Non-pigmented ciliary epithelial cell (primary cell): ENCODE measurements at regions not wholly inside any gene's neighbourhood (a gene's known extent, or its start where the extent isn't known, plus 50 kb on each side); places are given as distances from the start of the nearest gene placed in this dataset.

ENCODE experiments used
- DNase-seq: peaks from one replicate; pipeline ENCODE4 v3.0.0-alpha.2; 2010; ENCODE audit warnings: low read depth

DNA sequence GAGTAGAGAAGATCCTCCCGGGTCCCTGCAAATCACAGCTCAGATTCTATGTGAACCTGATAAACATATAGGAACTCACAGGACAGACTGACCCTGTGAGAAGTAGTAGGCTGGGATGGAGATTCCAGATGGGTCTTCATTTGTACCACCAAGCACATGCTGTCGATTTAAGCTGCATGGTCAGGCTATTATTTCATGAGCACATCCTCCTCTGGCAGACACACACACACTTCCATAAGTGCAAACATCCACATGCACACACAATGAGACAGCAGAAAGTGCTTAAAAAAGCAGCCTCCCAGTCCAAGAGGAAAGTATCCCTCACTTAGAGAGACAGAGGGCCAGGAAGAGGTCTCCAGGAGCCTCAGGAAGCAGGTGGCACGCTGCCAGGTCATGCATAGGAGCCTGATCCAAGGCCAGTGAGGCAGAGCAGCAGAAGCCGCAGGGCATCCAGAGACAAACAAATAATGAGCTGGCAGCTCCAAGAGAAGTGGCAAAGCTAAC lies 131.8 kb downstream of the UNC5CL start:
- no peak for DNase-seq

GRCh38 chr6:40906759-40907158 lies 132.3 kb downstream of the UNC5CL start:
- DNase-seq, result no peak

DNA sequence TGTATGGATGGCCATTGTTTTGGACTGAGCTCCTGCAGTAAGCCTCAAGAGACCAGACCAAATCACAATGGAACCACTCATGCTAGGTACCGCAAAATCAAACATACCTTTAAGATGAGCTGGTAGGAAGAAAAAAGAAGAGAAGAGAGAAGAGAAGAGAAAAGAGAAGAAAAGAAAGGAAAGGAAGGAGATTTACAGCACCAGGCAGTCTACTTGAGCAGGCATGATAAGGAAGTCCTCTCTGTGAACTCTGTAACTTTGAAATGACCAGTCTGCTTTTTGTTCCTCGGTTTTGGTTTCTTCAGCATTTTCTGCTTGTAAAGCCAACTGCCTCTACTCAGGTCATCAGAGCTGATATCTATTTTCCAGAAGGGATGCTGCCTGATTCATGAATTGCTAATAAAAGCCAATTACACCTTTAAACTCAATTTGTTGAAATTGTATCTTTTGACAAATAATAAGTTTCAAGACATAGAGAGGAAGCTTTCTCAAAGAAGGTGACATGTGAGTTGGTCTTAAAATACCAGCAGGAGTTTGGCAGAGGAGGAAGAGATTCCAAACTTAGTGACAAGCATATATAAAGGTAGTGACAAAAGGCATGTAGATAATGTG lies 134.3 kb downstream of the UNC5CL start:
- DNase-seq, result no peak

DNA sequence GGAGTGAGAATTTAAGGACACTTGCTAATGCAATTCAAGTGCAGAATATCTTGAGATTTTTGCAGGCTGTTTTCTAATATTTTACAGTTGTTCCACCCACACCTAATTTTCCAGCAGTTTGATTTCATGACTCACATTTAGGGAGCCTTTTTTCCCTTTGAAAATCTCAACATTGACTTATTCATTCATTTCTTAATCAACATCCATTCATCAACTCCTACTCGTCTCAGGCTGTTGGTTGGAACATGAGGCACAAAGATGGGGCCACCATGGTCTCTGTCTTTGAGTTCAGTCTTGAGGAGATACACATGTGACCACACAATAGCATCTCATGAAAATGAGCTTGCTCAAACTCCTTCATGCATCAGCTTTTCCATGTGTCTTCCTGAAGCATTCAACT lies 135.6 kb downstream of the UNC5CL start:
- no peak for DNase-seq

DNA sequence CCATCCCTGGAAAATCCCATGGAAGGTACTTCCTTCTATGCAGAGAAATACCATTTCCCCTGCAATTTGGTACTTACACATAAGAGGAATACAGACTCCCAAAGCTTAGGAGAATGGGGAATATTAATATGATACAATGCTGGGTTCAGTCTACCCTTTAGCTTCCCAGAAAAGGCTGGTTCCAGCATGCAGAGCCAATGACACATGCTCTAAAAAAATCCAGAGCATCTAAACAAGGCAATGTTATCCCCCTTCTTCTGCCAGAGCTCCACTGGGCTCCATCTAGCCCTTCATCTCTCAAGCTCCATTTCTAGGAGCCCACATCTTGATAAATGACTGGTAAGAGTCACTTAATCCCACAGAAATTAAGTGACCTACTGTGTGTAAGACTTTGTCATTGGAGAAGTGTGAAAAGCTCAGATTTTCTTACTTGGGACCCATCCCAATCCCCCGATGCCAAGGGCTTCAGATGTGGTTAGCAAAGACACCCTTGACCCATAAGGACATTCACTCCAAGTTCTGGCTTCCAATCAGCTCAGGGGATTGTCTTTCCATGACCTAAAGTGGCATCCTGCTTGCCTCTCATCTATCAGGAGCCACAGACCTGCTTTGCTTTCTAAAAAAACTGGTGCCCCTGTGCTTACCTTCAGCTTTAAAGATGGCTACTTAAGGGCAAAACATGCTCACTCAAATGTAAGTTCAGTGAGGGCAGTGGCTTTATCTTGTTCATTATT lies 137.5 kb downstream of the UNC5CL start:
- no peak for DNase-seq

DNA sequence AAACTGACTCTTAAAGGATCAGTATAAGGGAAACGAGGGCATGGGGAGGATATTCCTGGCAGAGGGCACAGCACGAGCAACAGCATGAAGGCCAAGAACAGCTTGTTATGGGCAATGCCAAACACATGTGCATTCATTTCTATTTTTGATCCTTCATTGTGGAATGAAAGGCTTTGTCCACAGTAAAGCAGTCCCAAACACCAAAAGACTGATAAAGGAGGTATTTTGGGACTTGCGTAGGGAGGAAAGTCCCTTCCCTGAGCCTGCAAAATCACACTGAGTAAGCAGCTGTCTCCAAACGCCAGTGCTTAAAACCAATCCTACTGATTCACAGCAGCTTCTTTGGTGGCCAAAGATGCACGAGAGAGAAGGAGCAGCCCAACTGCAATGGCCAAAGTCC lies 138.2 kb downstream of the UNC5CL start:
- DNase-seq, result no peak

DNA sequence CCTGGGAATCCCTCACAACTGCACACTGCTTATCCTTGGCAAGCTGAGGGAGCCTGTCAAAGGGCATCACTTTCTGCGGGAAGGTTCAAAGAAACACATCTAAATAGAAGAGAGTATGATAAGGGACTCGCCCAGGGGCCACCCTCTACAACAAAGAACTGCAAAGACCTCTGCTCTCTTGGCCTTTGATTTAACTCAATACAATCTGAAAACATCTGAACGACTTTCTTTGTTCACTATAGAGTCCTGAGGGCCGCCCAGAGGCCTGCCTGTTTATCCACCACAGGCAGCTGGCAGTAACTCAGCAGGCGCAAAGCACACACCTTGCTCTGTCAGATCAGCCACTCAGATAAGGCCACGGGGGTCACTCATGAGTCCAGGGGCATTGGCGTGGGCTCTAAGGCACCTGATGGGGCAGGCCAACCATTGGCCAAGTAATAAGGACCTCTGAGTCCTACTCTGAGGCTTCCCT lies 139.3 kb downstream of the UNC5CL start:
- no peak for DNase-seq

GRCh38 chr6:40898073-40898472 lies 140.9 kb downstream of the UNC5CL start:
- no peak for DNase-seq

- DNase-seq, result no peak
Observed at GRCh38 chr6:40897390-40898003, 141.5 kb downstream of the UNC5CL start.

GRCh38 chr6:40896696-40897095 lies 142.3 kb downstream of the UNC5CL start:
- no peak for DNase-seq

DNA sequence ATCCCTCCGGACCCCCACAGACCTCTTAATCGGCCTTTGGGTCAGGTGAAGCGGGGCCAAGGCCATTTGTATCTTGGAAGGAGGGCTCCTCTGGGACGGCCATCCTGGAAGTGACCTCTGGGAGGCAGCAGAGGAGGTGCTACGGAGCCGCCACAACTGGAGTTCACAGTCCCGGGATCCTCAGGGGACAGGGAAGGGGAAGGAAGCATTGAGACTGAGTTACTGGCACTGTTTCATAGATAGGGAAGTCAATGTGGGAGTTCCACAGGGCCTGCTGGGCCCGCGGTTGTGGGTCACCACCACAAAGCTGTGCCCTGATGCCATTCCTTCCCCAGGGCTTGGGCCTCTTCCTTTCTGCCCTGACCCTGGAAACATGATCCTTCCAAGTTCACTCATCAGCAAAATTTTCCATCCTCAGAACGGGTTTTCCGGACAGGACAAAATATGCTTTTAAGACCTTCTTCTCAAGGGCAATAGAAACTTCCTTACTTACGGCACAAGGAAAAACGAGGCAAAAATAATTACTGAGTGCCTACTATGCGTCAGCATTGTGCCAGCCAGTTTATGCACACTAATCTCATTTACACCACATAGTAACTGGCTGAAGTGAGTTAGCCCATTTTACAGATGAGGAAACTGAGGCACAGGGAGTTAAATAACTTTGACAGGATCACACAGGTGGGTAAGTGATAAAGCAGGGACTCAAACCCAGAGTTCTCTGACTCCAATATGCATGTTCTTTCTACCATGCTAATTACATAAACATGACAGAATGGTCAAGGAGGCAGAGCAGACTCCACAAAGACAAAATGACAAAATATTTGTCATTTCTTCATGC lies 143.8 kb downstream of the UNC5CL start:
- DNase-seq, result no peak

DNA sequence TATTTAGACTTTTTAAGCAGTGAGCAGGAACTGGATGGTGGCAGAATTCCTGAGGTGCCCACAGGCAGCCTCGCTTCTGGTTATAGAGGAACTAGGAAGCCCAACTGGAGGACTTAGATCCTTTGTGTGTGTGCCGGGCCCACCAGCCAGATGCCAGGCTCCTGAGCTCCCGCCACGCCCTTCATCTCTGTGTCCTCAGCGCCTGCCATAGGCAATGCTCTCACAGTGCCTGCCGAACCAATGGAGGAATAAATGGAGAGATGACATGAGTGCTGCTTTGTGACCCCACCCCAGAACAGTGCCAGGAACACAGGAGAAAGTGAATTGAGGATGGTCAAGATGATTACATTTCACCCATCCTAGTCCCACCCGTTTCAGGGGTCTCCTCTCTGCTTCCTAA lies 146.0 kb downstream of the UNC5CL start:
- DNase-seq, result no peak

DNA sequence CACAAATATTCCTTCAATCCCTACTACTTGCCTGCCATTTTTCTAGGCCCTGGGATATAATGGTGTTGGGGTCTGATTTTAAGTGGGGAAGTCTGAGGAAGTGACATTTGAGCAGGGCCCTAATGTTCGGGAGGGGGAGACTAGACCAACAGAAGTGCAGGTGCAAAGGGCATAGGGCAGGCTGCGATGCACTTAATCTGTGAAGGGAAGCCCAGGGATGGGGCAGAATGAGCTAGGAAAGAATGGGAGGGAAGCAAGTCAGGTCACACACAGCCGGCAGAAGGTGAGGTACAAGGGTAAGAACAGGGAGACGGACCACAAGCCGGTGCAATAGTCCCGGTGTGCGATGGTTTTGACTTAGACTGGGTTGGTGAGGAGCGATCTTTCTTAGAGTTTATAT lies 146.8 kb downstream of the UNC5CL start:
- DNase-seq, result no peak

DNA sequence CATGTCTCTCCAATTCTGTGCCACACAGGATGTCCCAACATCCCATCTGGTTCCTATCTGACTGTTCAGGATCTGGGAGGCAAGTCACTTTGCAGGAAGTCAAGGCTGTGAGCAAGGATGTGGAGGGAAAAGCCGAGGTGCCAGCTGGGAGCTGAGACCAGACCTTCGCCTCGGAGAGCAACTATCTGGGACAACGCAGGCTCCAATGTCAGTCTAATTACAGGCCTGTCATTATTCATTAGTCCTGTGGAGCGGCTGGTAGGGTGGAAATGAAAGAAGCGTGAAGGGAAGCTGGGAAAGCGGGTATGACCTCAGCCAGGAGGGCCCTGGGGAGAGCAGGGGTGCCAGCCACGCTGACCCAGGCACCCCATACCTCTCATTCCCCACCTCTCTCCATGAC lies 147.3 kb downstream of the UNC5CL start:
- no peak for DNase-seq

GRCh38 chr6:40891131-40891530 lies 147.9 kb downstream of the UNC5CL start:
- no peak for DNase-seq

GRCh38 chr6:40889137-40889832 lies 149.7 kb downstream of the UNC5CL start:
- DNase-seq, result no peak

DNA sequence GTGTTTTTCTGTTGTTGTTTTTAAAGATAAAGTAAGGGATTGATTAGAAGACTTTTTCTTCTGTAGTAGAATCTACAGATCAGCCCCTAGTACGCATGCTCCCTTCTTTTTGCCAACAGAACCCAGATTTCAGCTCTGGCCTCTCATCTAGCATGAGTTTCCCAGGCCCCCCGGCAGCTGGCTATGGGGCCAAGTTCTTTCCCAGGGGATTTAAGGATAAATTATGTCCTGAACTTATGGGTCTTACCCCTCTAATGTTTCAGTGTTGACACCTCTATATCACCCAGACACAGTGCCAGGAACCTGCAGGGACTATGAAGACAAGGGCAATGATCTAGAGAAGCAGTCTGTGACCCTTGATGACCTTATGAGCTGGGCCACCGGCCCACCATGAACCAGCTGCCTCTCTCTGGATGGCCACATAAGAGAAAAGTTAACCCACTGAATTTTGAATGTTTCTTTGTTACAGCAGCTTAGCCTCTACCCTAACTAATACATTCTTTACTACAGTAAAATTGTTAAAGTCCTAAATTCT lies 150.5 kb downstream of the UNC5CL start:
- DNase-seq, result no peak

DNA sequence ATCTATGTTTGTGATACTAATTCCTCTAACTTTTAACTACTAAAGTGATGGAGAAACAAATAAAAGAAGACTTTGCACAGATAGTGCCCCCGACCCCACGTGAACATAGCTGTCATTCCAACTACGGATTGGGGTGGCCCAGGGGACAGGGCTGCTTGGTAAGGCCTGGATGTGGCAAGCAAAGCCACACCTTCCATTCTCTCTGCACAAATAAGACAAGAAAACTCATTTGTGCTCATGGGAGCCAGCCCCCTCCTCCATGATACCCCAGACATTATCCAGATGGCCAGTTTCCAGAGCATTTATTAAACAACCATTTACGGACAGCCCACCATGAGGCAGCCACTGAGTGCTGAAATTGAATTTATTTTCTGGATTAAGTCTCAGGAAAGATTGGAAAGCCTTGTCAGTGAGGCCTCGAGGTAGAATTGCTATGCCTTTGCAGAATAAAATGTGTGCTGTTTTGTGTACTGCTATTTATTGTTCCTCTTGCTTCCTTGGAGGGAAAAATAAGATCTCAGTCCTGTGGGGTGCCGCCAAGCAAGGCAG lies 151.2 kb downstream of the UNC5CL start:
- DNase-seq, result no peak

DNA sequence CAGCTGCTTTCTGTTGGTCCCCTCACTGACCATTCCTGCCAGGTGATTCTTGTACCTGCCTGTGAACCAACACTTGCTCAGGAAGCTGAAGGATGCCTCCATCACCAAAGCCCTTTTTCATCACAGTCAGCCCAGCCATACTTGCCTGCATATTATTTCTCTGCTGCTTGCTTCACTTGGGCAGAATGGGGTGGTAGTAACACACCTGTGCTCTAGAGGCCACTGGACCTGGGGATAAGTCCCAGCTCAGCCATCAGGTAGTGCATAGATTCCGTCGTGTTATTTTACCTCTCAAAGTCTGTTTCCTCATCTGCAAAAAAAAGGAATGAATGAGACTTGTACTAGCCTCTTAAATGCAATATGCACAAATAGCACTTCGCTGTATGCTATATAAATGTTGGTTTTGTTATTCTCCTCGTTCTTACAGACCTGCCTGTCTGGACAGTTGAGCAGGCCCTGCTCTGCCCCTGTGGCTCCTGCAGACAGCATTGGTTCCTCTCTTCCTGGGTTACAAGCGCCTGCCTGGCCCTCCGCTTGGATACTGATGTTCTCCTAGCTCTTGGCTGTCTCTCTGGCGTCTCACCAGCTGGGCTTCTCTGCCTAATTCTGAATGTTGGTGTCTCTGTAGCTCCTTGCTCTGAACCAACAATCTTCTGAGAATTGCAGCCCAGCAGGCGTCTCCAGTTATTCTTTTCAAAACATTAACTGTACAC lies 151.8 kb downstream of the UNC5CL start:
- no peak for DNase-seq

GRCh38 chr6:40885139-40885774 lies 153.8 kb downstream of the UNC5CL start:
- no peak for DNase-seq
